ENCODE measurements at regions not wholly inside any gene's neighbourhood (a gene's known extent, or its start where the extent isn't known, plus 50 kb on each side); places are given as distances from the start of the nearest gene placed in this dataset.
A peak's percentile ranks its signal among the peaks of the same experiment; 100 is the strongest.

GRCh38 chr1:229943148-229943714 lies 123.8 kb upstream of the GALNT2 start:
- no peak for DNase-seq (ENCODE audit: low read depth)
- H3K4me3 ChIP-seq (ENCODE audit: low read depth, low read length): no peak overlapping the region

DNA sequence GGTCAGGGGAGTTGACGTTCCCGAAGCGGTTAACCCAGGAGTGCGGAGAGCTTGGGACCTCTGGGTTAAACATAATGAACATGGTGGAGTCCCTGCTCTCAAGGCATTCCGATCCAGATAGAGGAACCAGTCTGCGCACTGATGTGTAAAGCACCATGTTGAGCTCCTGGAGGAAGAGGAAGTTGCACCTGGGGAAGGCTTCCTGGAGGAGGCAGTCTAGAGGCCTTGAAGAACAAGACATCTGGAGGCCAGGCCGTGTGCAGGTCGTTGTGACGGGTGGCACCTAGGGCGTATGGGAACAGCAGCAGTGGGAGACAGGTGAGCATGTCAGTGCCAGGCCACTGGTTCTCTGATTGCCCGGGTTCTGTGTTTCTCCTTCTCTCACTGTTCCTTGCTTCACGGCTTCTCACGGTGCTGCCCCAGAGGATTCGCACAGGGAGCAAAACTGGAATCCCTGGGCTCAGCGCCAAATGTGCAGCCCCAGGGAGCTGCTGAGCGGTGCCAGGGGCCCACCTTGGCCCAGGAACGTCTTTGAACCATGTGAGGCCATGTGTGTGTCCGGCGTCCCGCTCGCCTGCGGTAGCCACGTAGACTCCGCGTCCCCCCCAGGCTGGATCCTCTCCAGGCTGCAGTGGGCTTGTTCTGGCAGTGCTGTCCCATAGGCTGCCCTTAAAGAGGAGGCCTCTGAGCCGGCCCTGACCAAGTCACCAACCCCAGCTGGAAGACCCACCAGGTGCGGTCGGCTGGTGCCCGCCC lies 122.9 kb upstream of the GALNT2 start:
- DNase-seq (ENCODE audit: low read depth): no peak
- no peak overlapping the region for H3K4me3 ChIP-seq (ENCODE audit: low read depth, low read length)

GRCh38 chr1:229945795-229946194 lies 121.2 kb upstream of the GALNT2 start:
- H3K4me3 ChIP-seq (ENCODE audit: low read depth, low read length): no peak overlapping the region
- DNase-seq (ENCODE audit: low read depth): no peak

GRCh38 chr1:229947968-229948367 lies 119.1 kb upstream of the GALNT2 start:
- no peak for DNase-seq (ENCODE audit: low read depth)
- no peak overlapping the region for H3K4me3 ChIP-seq (ENCODE audit: low read depth, low read length)

- no peak for DNase-seq (ENCODE audit: low read depth)
- no peak overlapping the region for H3K4me3 ChIP-seq (ENCODE audit: low read depth, low read length)
Observed at GRCh38 chr1:229948438-229948837, 118.6 kb upstream of the GALNT2 start.

- H3K4me3 ChIP-seq (ENCODE audit: low read depth, low read length): no peak overlapping the region
- DNase-seq (ENCODE audit: low read depth): no peak
Observed at GRCh38 chr1:229949500-229949899, 117.5 kb upstream of the GALNT2 start.

DNA sequence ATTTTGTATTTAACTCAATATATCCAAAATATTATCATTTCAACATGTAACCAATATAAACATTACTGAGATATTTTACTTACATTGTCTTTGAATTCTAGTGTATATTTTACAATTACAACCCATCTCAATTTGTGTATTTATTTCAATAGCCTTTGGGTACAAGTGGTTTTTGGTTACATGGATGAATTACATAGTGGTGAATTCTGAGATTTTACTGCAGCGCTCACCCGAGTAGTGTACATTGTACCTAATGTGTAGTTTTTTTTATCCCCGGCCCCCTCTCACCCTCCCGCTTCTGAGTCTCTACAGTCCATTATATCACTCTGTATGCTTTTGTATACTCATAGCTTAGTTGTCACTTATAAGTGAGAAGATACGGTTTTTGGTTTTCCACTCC lies 117.0 kb upstream of the GALNT2 start:
- DNase-seq (ENCODE audit: low read depth): no peak
- H3K4me3 ChIP-seq (ENCODE audit: low read depth, low read length): no peak overlapping the region

DNA sequence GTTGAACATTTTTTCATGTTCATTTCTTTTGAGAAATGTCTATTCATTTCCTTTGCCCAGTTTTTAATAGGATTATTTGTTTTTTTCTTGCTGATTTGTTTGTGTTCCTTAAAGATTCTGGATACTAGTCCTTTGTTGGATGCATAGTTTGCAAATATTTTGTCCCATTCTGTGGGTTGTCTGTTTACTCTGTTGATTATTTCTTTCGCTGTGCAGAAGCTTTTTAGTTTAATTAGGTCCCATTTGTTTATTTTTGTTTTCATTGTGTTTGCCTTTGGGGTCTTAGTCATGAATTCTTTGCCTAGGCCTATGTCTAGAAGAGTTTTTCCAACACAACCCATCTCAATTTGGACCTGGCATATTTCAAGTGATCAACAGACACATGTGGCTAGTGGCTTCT lies 116.1 kb upstream of the GALNT2 start:
- no peak for DNase-seq (ENCODE audit: low read depth)
- no peak overlapping the region for H3K4me3 ChIP-seq (ENCODE audit: low read depth, low read length)

GRCh38 chr1:229951856-229952534 lies 115.0 kb upstream of the GALNT2 start:
- no peak overlapping the region for H3K4me3 ChIP-seq (ENCODE audit: low read depth, low read length)
- DNase-seq (ENCODE audit: low read depth): no peak

DNA sequence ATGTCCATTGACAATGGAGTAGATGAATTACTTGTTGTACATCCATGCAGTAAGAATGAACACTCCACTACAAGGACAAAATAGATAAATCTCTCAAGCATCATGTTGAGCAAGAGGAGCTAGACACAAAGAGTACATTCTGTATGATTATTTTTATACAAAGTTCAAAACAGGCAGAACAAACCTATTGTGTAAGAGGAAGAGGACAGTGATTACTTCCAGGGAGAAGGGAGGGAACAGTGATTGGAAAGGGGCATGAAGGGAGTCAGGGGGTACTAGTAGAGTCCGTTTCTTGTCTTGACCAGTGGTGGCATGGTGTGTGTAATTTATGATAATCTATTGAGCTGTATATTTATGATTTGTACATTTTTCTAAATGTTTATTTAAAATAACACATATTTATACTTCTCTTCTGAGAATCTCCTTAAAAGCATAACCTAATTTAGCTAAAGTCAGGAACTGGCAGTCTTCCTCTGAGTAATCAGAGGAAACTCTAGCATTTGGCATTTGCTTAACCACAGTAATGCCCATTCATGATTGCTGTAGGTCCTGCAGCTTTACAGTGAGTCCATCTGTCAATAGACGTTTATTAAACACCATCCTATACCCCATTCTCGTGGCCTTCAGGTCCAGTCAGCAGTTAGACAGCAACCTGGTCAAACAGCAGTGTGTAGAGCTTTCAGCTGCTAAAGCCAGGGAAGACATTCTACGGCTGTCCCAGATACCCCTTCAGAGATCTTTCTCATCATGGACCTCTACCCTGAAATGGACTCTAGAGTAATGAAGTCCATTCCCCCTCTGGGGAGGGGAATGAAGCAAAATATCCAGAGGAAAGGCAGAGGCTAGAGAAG lies 114.1 kb upstream of the GALNT2 start:
- peak; percentile 14 for DNase-seq (ENCODE audit: low read depth)
- H3K4me3 ChIP-seq (ENCODE audit: low read depth, low read length): no peak overlapping the region

DNA sequence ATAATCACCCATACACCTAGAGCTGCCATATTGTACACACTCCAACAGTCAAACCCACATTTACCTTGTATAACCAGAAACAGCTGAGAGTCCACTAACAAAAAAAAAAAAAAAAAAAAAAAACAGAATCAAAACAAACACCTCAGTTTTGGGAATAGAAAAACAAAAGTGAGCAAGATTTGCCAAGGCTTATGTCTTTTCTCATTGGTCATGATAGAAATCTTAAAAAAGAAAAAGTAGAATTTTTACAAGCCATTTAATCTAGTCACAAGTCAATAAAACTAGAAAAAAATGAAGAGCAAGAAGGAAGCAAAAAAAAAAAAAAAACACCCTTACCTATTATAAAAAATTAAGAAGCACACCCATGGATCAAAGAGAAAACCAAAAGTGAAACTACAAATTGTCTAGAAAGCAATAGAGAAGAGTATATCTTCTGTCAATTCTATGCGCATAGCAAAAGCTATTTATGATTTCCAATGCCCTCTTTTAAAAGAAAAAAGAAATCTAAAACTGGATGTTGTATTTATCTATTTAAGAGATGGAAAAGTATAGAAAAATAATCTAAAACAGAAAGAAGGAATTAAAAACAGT lies 113.2 kb upstream of the GALNT2 start:
- no peak for DNase-seq (ENCODE audit: low read depth)
- H3K4me3 ChIP-seq (ENCODE audit: low read depth, low read length): no peak overlapping the region

- H3K4me3 ChIP-seq (ENCODE audit: low read depth, low read length): no peak overlapping the region
- no peak for DNase-seq (ENCODE audit: low read depth)
Observed at GRCh38 chr1:229964281-229964680, 102.8 kb upstream of the GALNT2 start.

DNA sequence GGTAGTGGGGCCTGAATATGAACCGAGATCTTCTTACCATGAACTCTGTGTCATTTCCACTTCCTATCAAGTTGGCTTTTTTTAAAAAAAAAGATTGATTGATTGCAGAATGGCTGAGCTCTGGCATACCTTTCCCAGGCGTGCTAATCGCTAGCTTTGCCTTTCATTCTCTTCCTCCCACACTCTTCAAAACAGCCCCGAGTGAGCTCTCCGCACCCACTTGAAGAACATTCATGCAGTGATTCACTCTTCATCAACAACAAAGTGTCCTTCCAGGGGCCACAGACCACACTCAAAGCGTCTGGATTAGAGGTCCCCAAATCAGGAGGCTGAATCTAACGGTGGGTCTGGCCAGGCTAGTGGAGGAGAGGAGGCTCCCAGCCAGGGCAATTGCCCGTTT lies 96.3 kb upstream of the GALNT2 start:
- DNase-seq (ENCODE audit: low read depth): no peak

DNA sequence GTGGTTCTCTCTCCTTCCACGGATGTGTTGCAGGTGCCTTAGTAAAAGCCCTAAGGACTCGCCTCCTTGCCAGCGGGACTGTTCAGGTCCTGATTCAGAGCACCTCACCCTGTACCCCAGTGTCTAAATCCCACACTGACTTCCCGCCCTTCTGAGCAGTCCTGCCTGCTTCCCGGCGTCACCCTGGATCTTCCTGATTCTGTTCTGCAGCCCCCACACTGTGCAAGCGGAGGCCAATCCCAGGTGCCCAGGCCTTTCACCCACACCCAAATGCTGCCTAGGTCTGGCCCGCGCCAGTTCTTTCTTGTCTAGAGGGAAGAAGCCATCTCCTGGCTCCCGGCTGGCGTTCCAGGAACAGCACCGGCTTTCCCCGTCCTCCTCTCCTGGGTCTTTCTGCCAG lies 95.9 kb upstream of the GALNT2 start:
- DNase-seq (ENCODE audit: low read depth): no peak

More for the DNA sequence above, 96.3 kb upstream of the GALNT2 start:
- H3K4me3 ChIP-seq (ENCODE audit: low read depth, low read length): no peak overlapping the region

GRCh38 chr1:229972600-229973296 lies 94.3 kb upstream of the GALNT2 start:
- no peak for DNase-seq (ENCODE audit: low read depth)
- H3K4me3 ChIP-seq (ENCODE audit: low read depth, low read length): no peak overlapping the region

More for the DNA sequence above, 95.9 kb upstream of the GALNT2 start:
- no peak overlapping the region for H3K4me3 ChIP-seq (ENCODE audit: low read depth, low read length)

- no peak overlapping the region for H3K4me3 ChIP-seq (ENCODE audit: low read depth, low read length)
- DNase-seq (ENCODE audit: low read depth): no peak
Observed at GRCh38 chr1:229973297-229973612, 93.8 kb upstream of the GALNT2 start.

GRCh38 chr1:229975047-229975446 lies 92.0 kb upstream of the GALNT2 start:
- DNase-seq (ENCODE audit: low read depth): no peak
- H3K4me3 ChIP-seq (ENCODE audit: low read depth, low read length): no peak overlapping the region

- H3K4me3 ChIP-seq (ENCODE audit: low read depth, low read length): no peak overlapping the region
- DNase-seq (ENCODE audit: low read depth): no peak
Observed at GRCh38 chr1:229980009-229980408, 87.0 kb upstream of the GALNT2 start.

- DNase-seq (ENCODE audit: low read depth): no peak
- H3K4me3 ChIP-seq (ENCODE audit: low read depth, low read length): no peak overlapping the region
Observed at GRCh38 chr1:229981736-229982135, 85.3 kb upstream of the GALNT2 start.
